ENCODE measurements at regions not wholly inside any gene's neighbourhood (a gene's known extent, or its start where the extent isn't known, plus 50 kb on each side); places are given as distances from the start of the nearest gene placed in this dataset.

- H3K27ac ChIP-seq: no peak overlapping the region
- DNase-seq (ENCODE audit: low read depth, low spot score): no peak
Measured at GRCh38 chr10:113354711-113355110, 198.1 kb upstream of the HABP2 start.

- no peak overlapping the region for H3K27ac ChIP-seq
- DNase-seq (ENCODE audit: low read depth, low spot score): no peak
Measured at GRCh38 chr10:113356794-113357680, 195.8 kb upstream of the HABP2 start.

- DNase-seq (ENCODE audit: low read depth, low spot score): no peak
Measured at GRCh38 chr10:113357681-113358300, 195.1 kb upstream of the HABP2 start.

GRCh38 chr10:113359655-113360054 lies 193.2 kb upstream of the HABP2 start:
- DNase-seq (ENCODE audit: low read depth, low spot score): no peak
- no peak overlapping the region for H3K27ac ChIP-seq

More at GRCh38 chr10:113357681-113358300, 195.1 kb upstream of the HABP2 start:
- no peak overlapping the region for H3K27ac ChIP-seq

- DNase-seq (ENCODE audit: low read depth, low spot score): no peak
- H3K27ac ChIP-seq: no peak overlapping the region
Measured at GRCh38 chr10:113360870-113361269, 192.0 kb upstream of the HABP2 start.

- H3K27ac ChIP-seq: no peak overlapping the region
- no peak for DNase-seq (ENCODE audit: low read depth, low spot score)
Measured at GRCh38 chr10:113362645-113363091, 190.2 kb upstream of the HABP2 start.

GRCh38 chr10:113364227-113364626 lies 188.6 kb upstream of the HABP2 start:
- DNase-seq (ENCODE audit: low read depth, low spot score): no peak
- H3K27ac ChIP-seq: no peak overlapping the region

GRCh38 chr10:113368666-113369364 lies 184.0 kb upstream of the HABP2 start:
- no peak overlapping the region for H3K27ac ChIP-seq
- DNase-seq (ENCODE audit: low read depth, low spot score): no peak

- no peak for DNase-seq (ENCODE audit: low read depth, low spot score)
- no peak overlapping the region for H3K27ac ChIP-seq
Measured at GRCh38 chr10:113369365-113369694, 183.5 kb upstream of the HABP2 start.

GRCh38 chr10:113376428-113376827 lies 176.4 kb upstream of the HABP2 start:
- H3K27ac ChIP-seq: no peak overlapping the region
- no peak for DNase-seq (ENCODE audit: low read depth, low spot score)

- no peak overlapping the region for H3K27ac ChIP-seq
- DNase-seq (ENCODE audit: low read depth, low spot score): no peak
Measured at GRCh38 chr10:113379091-113379490, 173.8 kb upstream of the HABP2 start.

GRCh38 chr10:113381416-113381815 lies 171.4 kb upstream of the HABP2 start:
- no peak overlapping the region for H3K27ac ChIP-seq
- no peak for DNase-seq (ENCODE audit: low read depth, low spot score)

- no peak for DNase-seq (ENCODE audit: low read depth, low spot score)
- H3K27ac ChIP-seq: no peak overlapping the region
Measured at GRCh38 chr10:113381981-113382509, 170.8 kb upstream of the HABP2 start.

- DNase-seq (ENCODE audit: low read depth, low spot score): no peak
- H3K27ac ChIP-seq: no peak overlapping the region
Measured at GRCh38 chr10:113382691-113383090, 170.2 kb upstream of the HABP2 start.

GRCh38 chr10:113384181-113384580 lies 168.7 kb upstream of the HABP2 start:
- DNase-seq (ENCODE audit: low read depth, low spot score): no peak
- no peak overlapping the region for H3K27ac ChIP-seq

GRCh38 chr10:113385021-113385999 lies 167.5 kb upstream of the HABP2 start:
- no peak overlapping the region for H3K27ac ChIP-seq
- peak; percentile 16 for DNase-seq (ENCODE audit: low read depth, low spot score)

GRCh38 chr10:113386005-113386404 lies 166.8 kb upstream of the HABP2 start:
- H3K27ac ChIP-seq: no peak overlapping the region
- DNase-seq (ENCODE audit: low read depth, low spot score): peak; percentile 37

- no peak overlapping the region for H3K27ac ChIP-seq
- no peak for DNase-seq (ENCODE audit: low read depth, low spot score)
Measured at GRCh38 chr10:113389969-113390368, 162.9 kb upstream of the HABP2 start.

- DNase-seq (ENCODE audit: low read depth, low spot score): no peak
- H3K27ac ChIP-seq: no peak overlapping the region
Measured at GRCh38 chr10:113390896-113391295, 162.0 kb upstream of the HABP2 start.

- no peak for DNase-seq (ENCODE audit: low read depth, low spot score)
- no peak overlapping the region for H3K27ac ChIP-seq
Measured at GRCh38 chr10:113397047-113397446, 155.8 kb upstream of the HABP2 start.
